Liver (tissue), 2 donors: ENCODE measurements at regions not wholly inside any gene's neighbourhood (a gene's known extent, or its start where the extent isn't known, plus 50 kb on each side); places are given as distances from the start of the nearest gene placed in this dataset.

ENCODE experiments used
- FOXA1 ChIP-seq: IDR thresholded peaks from 2 replicates; pipeline ENCODE4 v1.6.1; 2016; ENCODE audit warnings: antibody characterized with exemption
- REST ChIP-seq: IDR thresholded peaks from 2 replicates; pipeline ENCODE4 v1.6.1; 2016; ENCODE audit warnings: antibody characterized with exemption, mild to moderate bottlenecking
- TF ChIP-seq, protein P1 (sequence below): fragments of 150-350 bp; IDR thresholded peaks from 2 replicates; pipeline ENCODE4 v1.5.1; 2017; ENCODE audit warnings: improper control_type of control experiment, low read depth, low read length; ENCODE audit not compliant: missing input control
- donor health status: healthy.

- TF ChIP-seq REST (no peak), FOXA1 (no peak)
- TF ChIP-seq, protein P1, sequence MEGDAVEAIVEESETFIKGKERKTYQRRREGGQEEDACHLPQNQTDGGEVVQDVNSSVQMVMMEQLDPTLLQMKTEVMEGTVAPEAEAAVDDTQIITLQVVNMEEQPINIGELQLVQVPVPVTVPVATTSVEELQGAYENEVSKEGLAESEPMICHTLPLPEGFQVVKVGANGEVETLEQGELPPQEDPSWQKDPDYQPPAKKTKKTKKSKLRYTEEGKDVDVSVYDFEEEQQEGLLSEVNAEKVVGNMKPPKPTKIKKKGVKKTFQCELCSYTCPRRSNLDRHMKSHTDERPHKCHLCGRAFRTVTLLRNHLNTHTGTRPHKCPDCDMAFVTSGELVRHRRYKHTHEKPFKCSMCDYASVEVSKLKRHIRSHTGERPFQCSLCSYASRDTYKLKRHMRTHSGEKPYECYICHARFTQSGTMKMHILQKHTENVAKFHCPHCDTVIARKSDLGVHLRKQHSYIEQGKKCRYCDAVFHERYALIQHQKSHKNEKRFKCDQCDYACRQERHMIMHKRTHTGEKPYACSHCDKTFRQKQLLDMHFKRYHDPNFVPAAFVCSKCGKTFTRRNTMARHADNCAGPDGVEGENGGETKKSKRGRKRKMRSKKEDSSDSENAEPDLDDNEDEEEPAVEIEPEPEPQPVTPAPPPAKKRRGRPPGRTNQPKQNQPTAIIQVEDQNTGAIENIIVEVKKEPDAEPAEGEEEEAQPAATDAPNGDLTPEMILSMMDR: no peak
These were observed 284.1 kb downstream of the SLC4A3 start for GRCh38 chr2:219911541-219911940.
